Activated naive CD4-positive, alpha-beta T cell treated with anti-CD3 and anti-CD28 coated beads, Interleukin-2, amount 50 U/mL, for 72 hours (primary cell): ENCODE measurements at regions not wholly inside any gene's neighbourhood (a gene's known extent, or its start where the extent isn't known, plus 50 kb on each side); places are given as distances from the start of the nearest gene placed in this dataset.

Experiments used
- ATAC-seq, 2 donors: fragments of 150-1000 bp; cut with Tn5 transposase; 2 replicates each; pipeline ENCODE4 v1.10.0; 2021; ENCODE audit warnings: mild to moderate bottlenecking in 2 of 2, moderate library complexity in 2 of 2
- DNase-seq, 2 donors: peaks; one replicate each; pipeline ENCODE4 v3.0.0; 2021 to 2022; ENCODE audit warnings: low spot score in 2 of 2
- H3K27ac Mint-ChIP-seq, 2 donors: one replicate each; pipeline ENCODE4 v1.8.0; 2022; ENCODE audit warnings: mild to moderate bottlenecking in 2 of 2, mixed read lengths in 2 of 2
- H3K36me3 Mint-ChIP-seq, 2 donors: one replicate each; pipeline ENCODE4 v1.8.0; 2022; ENCODE audit warnings: mixed read lengths in 2 of 2
- H3K9me3 Mint-ChIP-seq, 2 donors: one replicate each; pipeline ENCODE4 v1.8.0; 2022; ENCODE audit warnings: mixed read lengths in 2 of 2

- H3K9me3 Mint-ChIP-seq: no peaks in the 10 kb centered on the region
- DNase-seq (no peak), ATAC-seq (no peak)
- H3K27ac Mint-ChIP-seq: no peak overlapping the region
- no peaks in the 10 kb centered on the region for H3K36me3 Mint-ChIP-seq
Observed at GRCh38 chr6:122114717-122115116, 284.7 kb upstream of the HSF2 start.

- no peaks in the 10 kb centered on the region for H3K36me3 Mint-ChIP-seq
- DNase-seq: no peak
- no peaks in the 10 kb centered on the region for H3K9me3 Mint-ChIP-seq
- ATAC-seq: no peak
- no peak overlapping the region for H3K27ac Mint-ChIP-seq
Observed at GRCh38 chr6:122116119-122116834, 283.2 kb upstream of the HSF2 start.

GRCh38 chr6:122116835-122117627 is 282.4 kb upstream of the HSF2 start:
- no peak for ATAC-seq
- H3K9me3 Mint-ChIP-seq: no peaks in the 10 kb centered on the region
- H3K36me3 Mint-ChIP-seq: no peaks in the 10 kb centered on the region
- no peak overlapping the region for H3K27ac Mint-ChIP-seq
- no peak for DNase-seq

- ATAC-seq: no peak
- no peak for DNase-seq
- no peaks in the 10 kb centered on the region for H3K36me3 Mint-ChIP-seq
- no peak overlapping the region for H3K27ac Mint-ChIP-seq
- H3K9me3 Mint-ChIP-seq: no peaks in the 10 kb centered on the region
Observed at GRCh38 chr6:122118945-122119506, 280.4 kb upstream of the HSF2 start.

GRCh38 chr6:122122202-122122601 is 277.2 kb upstream of the HSF2 start:
- no peak overlapping the region for H3K27ac Mint-ChIP-seq
- DNase-seq: no peak
- H3K9me3 Mint-ChIP-seq: no peaks in the 10 kb centered on the region
- no peaks in the 10 kb centered on the region for H3K36me3 Mint-ChIP-seq
- ATAC-seq: no peak

- Mint-ChIP-seq H3K36me3 (no peaks in the 10 kb centered on the region), H3K27ac (no peak overlapping the region), H3K9me3 (no peaks in the 10 kb centered on the region)
- ATAC-seq (no peak), DNase-seq (no peak)
Observed at GRCh38 chr6:122122686-122123085, 276.8 kb upstream of the HSF2 start.

DNA sequence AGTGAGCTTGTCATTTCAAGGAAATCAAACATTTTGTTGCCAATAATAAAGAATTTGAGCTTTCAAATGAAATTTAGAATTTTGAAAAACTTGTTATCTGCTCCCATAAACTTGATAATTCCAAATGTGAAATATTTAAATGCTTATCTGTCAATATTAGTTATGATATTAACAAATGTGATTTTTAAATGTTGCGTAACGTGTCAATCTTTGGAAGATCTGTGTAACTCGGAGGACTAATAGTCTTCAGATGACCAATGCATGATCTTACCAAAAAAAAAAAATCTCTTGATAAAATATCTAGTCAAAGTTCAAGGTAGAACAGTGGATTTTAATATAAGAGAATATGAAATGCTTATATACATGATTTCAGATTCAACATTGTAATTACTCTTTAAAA is 274.5 kb upstream of the HSF2 start:
- H3K36me3 Mint-ChIP-seq: no peaks in the 10 kb centered on the region
- no peaks in the 10 kb centered on the region for H3K9me3 Mint-ChIP-seq
- no peak overlapping the region for H3K27ac Mint-ChIP-seq
- ATAC-seq (no peak), DNase-seq (no peak)

- H3K36me3 Mint-ChIP-seq: no peaks in the 10 kb centered on the region
- H3K9me3 Mint-ChIP-seq: no peaks in the 10 kb centered on the region
- ATAC-seq (no peak), DNase-seq (no peak)
- no peak overlapping the region for H3K27ac Mint-ChIP-seq
Observed at GRCh38 chr6:122126894-122127293, 272.6 kb upstream of the HSF2 start.

DNA sequence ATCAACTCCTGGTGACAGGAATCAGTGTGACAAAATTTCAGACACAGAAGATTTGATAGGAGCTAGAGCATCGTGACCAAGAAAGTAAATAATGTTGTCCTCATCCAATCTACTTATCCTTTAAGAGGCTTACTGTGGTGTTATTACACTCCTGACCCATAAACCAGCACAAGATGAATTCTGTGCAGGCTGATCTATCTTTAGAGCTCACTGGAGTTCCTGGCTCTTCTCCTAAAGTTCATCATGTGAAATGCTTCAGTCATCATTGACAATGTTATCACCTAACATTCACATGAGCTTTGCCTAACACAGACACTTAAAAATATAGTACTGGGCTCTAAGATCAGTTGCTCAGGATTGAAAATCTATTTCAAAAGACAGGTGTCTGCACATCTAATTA is 271.0 kb upstream of the HSF2 start:
- H3K36me3 Mint-ChIP-seq: no peaks in the 10 kb centered on the region
- no peak overlapping the region for H3K27ac Mint-ChIP-seq
- ATAC-seq: no peak
- DNase-seq: no peak
- no peaks in the 10 kb centered on the region for H3K9me3 Mint-ChIP-seq

DNA sequence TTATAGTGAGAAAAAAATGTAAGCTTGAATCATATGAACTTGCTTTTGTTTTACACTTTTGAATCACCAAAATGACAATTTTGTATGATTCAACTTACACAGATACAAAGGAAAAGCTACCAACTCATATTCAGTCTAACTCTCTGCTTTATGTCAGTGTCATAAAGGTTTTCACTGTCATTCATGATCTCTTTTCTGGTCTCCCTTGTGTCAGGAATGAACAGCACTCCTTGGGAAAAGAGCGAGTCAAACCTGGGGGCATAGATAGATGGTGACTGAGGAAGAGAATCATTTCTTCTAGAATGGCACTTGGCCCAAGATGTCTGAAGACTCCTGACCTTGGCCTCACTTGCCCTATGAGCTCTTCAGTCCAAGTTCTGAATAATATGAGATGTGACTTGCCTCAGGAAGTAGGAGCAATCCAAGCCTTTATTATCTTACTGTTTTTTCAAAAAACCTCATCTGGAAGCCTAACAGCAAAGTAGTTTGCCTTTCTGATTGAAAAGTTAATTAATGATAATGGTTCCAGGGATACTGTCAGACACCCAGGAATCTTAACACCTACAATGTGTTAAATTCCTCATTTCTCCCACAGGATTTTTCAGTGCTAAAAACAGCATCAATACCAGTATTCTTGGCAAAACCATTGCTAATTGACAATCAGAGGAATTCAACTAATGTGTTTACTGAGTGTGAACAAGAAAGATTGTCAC is 270.0 kb upstream of the HSF2 start:
- no peaks in the 10 kb centered on the region for H3K36me3 Mint-ChIP-seq
- DNase-seq (no peak), ATAC-seq (no peak)
- H3K9me3 Mint-ChIP-seq: no peaks in the 10 kb centered on the region
- H3K27ac Mint-ChIP-seq: no peak overlapping the region

DNA sequence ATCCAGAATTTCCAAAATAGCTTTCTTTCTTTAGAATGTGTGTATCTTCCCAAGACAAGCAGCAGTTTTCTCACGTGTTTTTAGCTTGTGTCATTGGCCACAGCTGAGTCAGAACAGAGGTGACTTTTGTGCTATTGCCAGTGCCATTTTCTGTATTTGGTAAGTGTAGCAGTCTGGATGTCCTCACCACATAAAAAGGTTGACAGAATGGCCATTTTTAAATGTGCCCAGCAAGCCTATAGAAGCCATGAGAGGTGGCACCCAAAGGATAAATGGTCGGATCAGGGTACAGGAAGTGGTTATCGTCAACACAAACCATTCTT is 269.5 kb upstream of the HSF2 start:
- Mint-ChIP-seq H3K9me3 (no peaks in the 10 kb centered on the region), H3K27ac (no peak overlapping the region), H3K36me3 (no peaks in the 10 kb centered on the region)
- ATAC-seq (no peak), DNase-seq (no peak)

GRCh38 chr6:122130518-122130917 is 268.9 kb upstream of the HSF2 start:
- no peaks in the 10 kb centered on the region for H3K9me3 Mint-ChIP-seq
- no peak for ATAC-seq
- no peaks in the 10 kb centered on the region for H3K36me3 Mint-ChIP-seq
- DNase-seq: no peak
- H3K27ac Mint-ChIP-seq: no peak overlapping the region

- DNase-seq: no peak
- H3K27ac Mint-ChIP-seq: no peak overlapping the region
- H3K9me3 Mint-ChIP-seq: no peaks in the 10 kb centered on the region
- H3K36me3 Mint-ChIP-seq: no peaks in the 10 kb centered on the region
- ATAC-seq: no peak
Observed at GRCh38 chr6:122136386-122136785, 263.1 kb upstream of the HSF2 start.

DNA sequence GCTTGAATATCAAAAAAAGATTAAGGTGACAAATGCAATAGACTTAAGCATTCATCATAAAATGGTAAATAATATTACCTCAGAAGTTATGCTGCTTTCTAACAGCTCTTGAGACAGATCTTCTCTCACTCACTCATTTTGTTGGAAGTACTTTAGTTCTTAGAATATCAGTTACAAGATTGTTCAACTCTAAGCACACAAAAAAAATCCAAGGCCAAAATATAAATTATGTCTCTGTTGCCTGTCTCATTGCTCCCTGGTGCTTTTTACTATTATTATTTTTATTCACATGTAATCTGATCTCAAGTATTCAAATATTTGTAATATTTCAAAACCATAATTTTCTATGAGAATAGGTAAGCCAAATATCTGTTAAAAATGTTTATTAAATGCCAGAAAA is 259.4 kb upstream of the HSF2 start:
- Mint-ChIP-seq H3K36me3 (no peaks in the 10 kb centered on the region), H3K9me3 (no peaks in the 10 kb centered on the region), H3K27ac (no peak overlapping the region)
- no peak for ATAC-seq
- no peak for DNase-seq

DNA sequence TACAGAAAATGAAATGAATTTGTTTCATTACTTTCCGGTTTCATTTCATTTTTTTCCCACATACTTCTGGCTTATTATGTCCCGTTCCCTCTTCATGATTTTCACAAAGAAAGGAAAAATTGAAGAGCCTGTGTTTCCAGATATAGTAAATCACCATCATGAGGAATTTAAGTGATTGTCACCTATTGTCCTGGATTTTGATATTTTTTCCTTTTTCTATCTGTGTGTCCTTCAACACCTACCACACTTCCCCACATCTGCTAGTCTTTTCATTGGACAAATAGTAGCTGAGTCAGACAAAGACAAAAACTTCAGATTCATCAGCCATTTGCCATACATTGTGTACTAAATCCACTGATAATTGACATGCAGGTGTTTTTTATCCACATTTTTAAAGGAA is 258.2 kb upstream of the HSF2 start:
- no peak for DNase-seq
- Mint-ChIP-seq H3K27ac (no peak overlapping the region), H3K9me3 (no peaks in the 10 kb centered on the region), H3K36me3 (no peaks in the 10 kb centered on the region)
- no peak for ATAC-seq

GRCh38 chr6:122143813-122144601 is 255.4 kb upstream of the HSF2 start:
- ATAC-seq: no peak
- H3K9me3 Mint-ChIP-seq: no peaks in the 10 kb centered on the region
- no peak for DNase-seq
- no peaks in the 10 kb centered on the region for H3K36me3 Mint-ChIP-seq
- H3K27ac Mint-ChIP-seq: no peak overlapping the region

DNA sequence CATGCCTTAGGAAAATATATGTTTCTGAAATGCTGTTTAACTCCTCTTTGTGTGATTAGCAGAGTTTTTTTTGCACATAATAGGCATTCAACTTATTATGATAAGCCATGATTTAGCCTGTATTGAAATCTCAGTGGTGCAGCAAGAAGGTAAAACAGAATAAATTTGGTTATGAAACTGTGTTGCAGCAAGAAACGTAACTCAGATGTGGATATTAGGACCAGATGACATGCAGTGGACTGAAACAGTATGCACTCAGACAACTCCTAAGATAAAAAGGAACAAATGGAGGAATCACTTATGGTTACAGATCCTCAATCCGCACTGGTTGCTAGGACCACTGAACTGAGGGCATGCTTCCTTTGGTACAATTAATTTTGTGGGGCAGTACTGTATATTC is 254.2 kb upstream of the HSF2 start:
- H3K27ac Mint-ChIP-seq: no peak overlapping the region

More for the DNA sequence above, 254.2 kb upstream of the HSF2 start:
- Mint-ChIP-seq H3K9me3 (no peaks in the 10 kb centered on the region), H3K36me3 (no peaks in the 10 kb centered on the region)
- DNase-seq (no peak), ATAC-seq (no peak)
